Activated CD8-positive, alpha-beta memory T cell treated with anti-CD3 and anti-CD28 coated beads, Interleukin-2, amount 50 U/mL, for 1 hour (primary cell): ENCODE measurements at regions not wholly inside any gene's neighbourhood (a gene's known extent, or its start where the extent isn't known, plus 50 kb on each side); places are given as distances from the start of the nearest gene placed in this dataset.

Experiments
- DNase-seq: peaks from one replicate; pipeline ENCODE4 v3.0.0-alpha.2; 2020; ENCODE audit errors: extremely low read depth

GRCh38 chr14:96980835-96981234, 183.7 kb downstream of the VRK1 start:
- DNase-seq = no peak

- DNase-seq = no peak
Measured at GRCh38 chr14:96986256-96987085, 189.3 kb downstream of the VRK1 start.

GRCh38 chr14:96987086-96987474, 189.9 kb downstream of the VRK1 start:
- DNase-seq = no peak

- no peak for DNase-seq
Measured at GRCh38 chr14:96987771-96988170, 190.6 kb downstream of the VRK1 start.

GRCh38 chr14:96989306-96989705, 192.1 kb downstream of the VRK1 start:
- no peak for DNase-seq

GRCh38 chr14:96991226-96991625, 194.0 kb downstream of the VRK1 start:
- DNase-seq = no peak

GRCh38 chr14:96994999-96995398, 197.8 kb downstream of the VRK1 start:
- no peak for DNase-seq

- no peak for DNase-seq
Measured at GRCh38 chr14:96997269-96997668, 200.1 kb downstream of the VRK1 start.

- DNase-seq = no peak
Measured at GRCh38 chr14:96997996-96998395, 200.8 kb downstream of the VRK1 start.

- DNase-seq = no peak
Measured at GRCh38 chr14:96999654-97000155, 202.5 kb downstream of the VRK1 start.

GRCh38 chr14:97002454-97002853, 205.3 kb downstream of the VRK1 start:
- DNase-seq = no peak

GRCh38 chr14:97005934-97006333, 208.8 kb downstream of the VRK1 start:
- no peak for DNase-seq

GRCh38 chr14:97010491-97011160, 213.4 kb downstream of the VRK1 start:
- no peak for DNase-seq

GRCh38 chr14:97013878-97014277, 216.7 kb downstream of the VRK1 start:
- no peak for DNase-seq

GRCh38 chr14:97021001-97021400, 223.8 kb downstream of the VRK1 start:
- DNase-seq = no peak

GRCh38 chr14:97021571-97022168, 224.5 kb downstream of the VRK1 start:
- no peak for DNase-seq

- no peak for DNase-seq
Measured at GRCh38 chr14:97022741-97023140, 225.6 kb downstream of the VRK1 start.

- DNase-seq = no peak
Measured at GRCh38 chr14:97023871-97024270, 226.7 kb downstream of the VRK1 start.

- DNase-seq = no peak
Measured at GRCh38 chr14:97024300-97024699, 227.1 kb downstream of the VRK1 start.

GRCh38 chr14:97025722-97026121, 228.5 kb downstream of the VRK1 start:
- no peak for DNase-seq

- DNase-seq = no peak
Measured at GRCh38 chr14:97027256-97027999, 230.2 kb downstream of the VRK1 start.

GRCh38 chr14:97028382-97028781, 231.2 kb downstream of the VRK1 start:
- DNase-seq = no peak
